ENCODE measurements at regions not wholly inside any gene's neighbourhood (a gene's known extent, or its start where the extent isn't known, plus 50 kb on each side); places are given as distances from the start of the nearest gene placed in this dataset.

DNA sequence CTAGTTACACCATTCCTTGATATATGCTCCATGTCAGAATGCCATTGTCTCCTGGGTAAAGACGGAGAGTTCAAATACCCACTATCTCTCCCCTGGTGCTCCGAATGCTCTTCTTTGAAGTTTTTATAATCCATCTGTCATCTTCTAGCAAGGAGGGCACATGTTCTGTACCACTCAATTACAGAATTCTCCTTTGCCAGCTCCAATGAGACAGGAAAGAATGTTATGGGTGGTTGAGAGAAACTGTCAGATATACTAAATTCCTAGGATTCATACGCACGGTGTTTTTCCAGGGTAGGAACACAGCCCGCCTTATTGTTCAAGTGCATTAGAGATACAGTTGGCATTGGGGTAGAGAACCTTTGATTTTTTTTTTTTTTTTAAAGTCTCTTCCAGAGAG, 118.0 kb upstream of the ZNF536 start:
- Histone ChIP-seq H3K4me3 (no peak overlapping the region), H3K27ac (no peak overlapping the region), H3K36me3 (no peaks in the 10 kb centered on the region), H3K27me3 (replicated peaks in 1 of 7) (peaks cover 0 to 80% (median 5%) of the 10 kb centered on the region in 7 donors), H3K9me3 (no peaks in the 10 kb centered on the region), H3K4me1 (no peaks in the 10 kb centered on the region)
- no peak for DNase-seq
- intact Hi-C loops (cut with DNase I; ENCODE audit: low total_unique reads) = no loop called here
- WGBS, 5 donors = 65 to 75% (median 69%) methylated on average over 5 of the region's 5 CpGs
- TF ChIP-seq CTCF (IDR thresholded peaks at IDR 0.05 in 8 of 11, conservative IDR thresholded peaks at IDR 0.05 in 3 of 11) (no peak), POLR2AphosphoS5 (IDR thresholded peaks at IDR 0.05) (no peak)

GRCh38 chr19:30254789-30255188, 117.4 kb upstream of the ZNF536 start:
- H3K36me3 ChIP-seq = no peaks in the 10 kb centered on the region
- no peak overlapping the region for H3K4me3 ChIP-seq
- DNase-seq = no peak
- TF ChIP-seq POLR2AphosphoS5 (IDR thresholded peaks at IDR 0.05) (no peak), CTCF (IDR thresholded peaks at IDR 0.05 in 8 of 11, conservative IDR thresholded peaks at IDR 0.05 in 3 of 11) (no peak), POLR2A (IDR thresholded peaks at IDR 0.05) (no peak)
- 58 to 75% (median 69%) methylated on average over 5 of the region's 5 CpGs for WGBS, 5 donors
- no peaks in the 10 kb centered on the region for H3K9me3 ChIP-seq
- H3K27ac ChIP-seq = no peak overlapping the region
- H3K4me1 ChIP-seq = no peaks in the 10 kb centered on the region
- peaks cover 0 to 81% (median 5%) of the 10 kb centered on the region in 7 donors for H3K27me3 ChIP-seq (replicated peaks in 1 of 7)
- intact Hi-C loops (cut with DNase I; ENCODE audit: low total_unique reads) = no loop called here

- 42 to 49% (median 47%) methylated on average over 15 of the region's 15 CpGs for WGBS, 5 donors
- no peak for DNase-seq
- Histone ChIP-seq H3K4me1 (no peaks in the 10 kb centered on the region), H3K4me3 (no peak overlapping the region), H3K27me3 (replicated peaks in 1 of 7) (peaks cover 0 to 80% (median 5%) of the 10 kb centered on the region in 7 donors), H3K36me3 (no peaks in the 10 kb centered on the region), H3K9me3 (no peaks in the 10 kb centered on the region), H3K27ac (no peak overlapping the region)
- TF ChIP-seq POLR2A (IDR thresholded peaks at IDR 0.05) (no peak), POLR2AphosphoS5 (IDR thresholded peaks at IDR 0.05) (no peak), CTCF (IDR thresholded peaks at IDR 0.05 in 8 of 11, conservative IDR thresholded peaks at IDR 0.05 in 3 of 11) (no peak)
- intact Hi-C loops (cut with DNase I; ENCODE audit: low total_unique reads) = no loop called here
Measured at GRCh38 chr19:30255791-30256495, 116.2 kb upstream of the ZNF536 start.

DNA sequence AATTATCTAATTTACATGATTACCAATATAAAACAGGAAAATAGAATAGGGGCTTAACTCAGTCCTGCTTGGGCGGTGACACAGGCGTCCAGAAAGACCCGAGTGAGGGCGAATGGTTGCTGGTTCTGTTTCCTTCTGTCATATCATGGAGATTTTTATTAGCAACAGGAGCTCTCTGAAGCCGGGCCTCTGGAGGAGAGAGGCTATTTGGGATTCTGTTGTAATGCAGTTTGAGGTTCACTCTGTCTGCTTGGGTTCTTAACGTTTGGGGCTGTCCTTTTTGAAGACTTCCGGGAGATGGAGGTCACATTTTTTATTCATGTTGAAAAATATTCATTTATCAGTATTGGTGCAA, 115.7 kb upstream of the ZNF536 start:
- H3K4me1 ChIP-seq = no peaks in the 10 kb centered on the region
- TF ChIP-seq POLR2AphosphoS5 (IDR thresholded peaks at IDR 0.05) = no peak
- TF ChIP-seq POLR2A (IDR thresholded peaks at IDR 0.05) = no peak
- TF ChIP-seq CTCF (IDR thresholded peaks at IDR 0.05 in 8 of 11, conservative IDR thresholded peaks at IDR 0.05 in 3 of 11) = no peak
- H3K27ac ChIP-seq = no peak overlapping the region
- no peaks in the 10 kb centered on the region for H3K36me3 ChIP-seq
- DNase-seq = no peak
- H3K9me3 ChIP-seq = no peaks in the 10 kb centered on the region
- H3K27me3 ChIP-seq (replicated peaks in 1 of 7) = peaks cover 0 to 78% (median 5%) of the 10 kb centered on the region in 7 donors
- H3K4me3 ChIP-seq = no peak overlapping the region
- intact Hi-C loops (cut with DNase I; ENCODE audit: low total_unique reads) = no loop called here
- WGBS, 5 donors = 40 to 46% (median 43%) methylated on average over 7 of the region's 7 CpGs
